ENCODE measurements at regions not wholly inside any gene's neighbourhood (a gene's known extent, or its start where the extent isn't known, plus 50 kb on each side); places are given as distances from the start of the nearest gene placed in this dataset.

DNA sequence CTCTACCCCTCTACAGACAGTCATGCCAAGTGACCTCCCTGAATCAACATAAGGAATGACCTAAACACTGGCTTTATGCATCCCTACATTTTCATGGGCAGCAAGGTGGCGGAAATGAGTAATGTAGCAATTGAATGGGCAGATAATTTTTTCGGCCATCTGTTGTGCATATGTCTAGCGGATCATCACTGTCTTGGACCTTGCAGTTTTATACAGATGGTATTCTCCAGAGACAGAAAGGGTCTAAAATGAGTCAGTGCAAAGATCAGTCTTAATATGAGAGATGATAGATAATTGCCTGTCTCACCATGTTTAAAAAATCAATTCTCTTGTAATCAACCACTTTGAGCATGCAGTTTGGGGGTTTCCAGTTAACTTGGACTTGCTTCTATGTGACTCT, 177.3 kb upstream of the DKK2 start:
- H3K27ac ChIP-seq: no peak overlapping the region
- TF ChIP-seq, protein P1, sequence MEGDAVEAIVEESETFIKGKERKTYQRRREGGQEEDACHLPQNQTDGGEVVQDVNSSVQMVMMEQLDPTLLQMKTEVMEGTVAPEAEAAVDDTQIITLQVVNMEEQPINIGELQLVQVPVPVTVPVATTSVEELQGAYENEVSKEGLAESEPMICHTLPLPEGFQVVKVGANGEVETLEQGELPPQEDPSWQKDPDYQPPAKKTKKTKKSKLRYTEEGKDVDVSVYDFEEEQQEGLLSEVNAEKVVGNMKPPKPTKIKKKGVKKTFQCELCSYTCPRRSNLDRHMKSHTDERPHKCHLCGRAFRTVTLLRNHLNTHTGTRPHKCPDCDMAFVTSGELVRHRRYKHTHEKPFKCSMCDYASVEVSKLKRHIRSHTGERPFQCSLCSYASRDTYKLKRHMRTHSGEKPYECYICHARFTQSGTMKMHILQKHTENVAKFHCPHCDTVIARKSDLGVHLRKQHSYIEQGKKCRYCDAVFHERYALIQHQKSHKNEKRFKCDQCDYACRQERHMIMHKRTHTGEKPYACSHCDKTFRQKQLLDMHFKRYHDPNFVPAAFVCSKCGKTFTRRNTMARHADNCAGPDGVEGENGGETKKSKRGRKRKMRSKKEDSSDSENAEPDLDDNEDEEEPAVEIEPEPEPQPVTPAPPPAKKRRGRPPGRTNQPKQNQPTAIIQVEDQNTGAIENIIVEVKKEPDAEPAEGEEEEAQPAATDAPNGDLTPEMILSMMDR (conservative IDR thresholded peaks at IDR 0.05): no peak

DNA sequence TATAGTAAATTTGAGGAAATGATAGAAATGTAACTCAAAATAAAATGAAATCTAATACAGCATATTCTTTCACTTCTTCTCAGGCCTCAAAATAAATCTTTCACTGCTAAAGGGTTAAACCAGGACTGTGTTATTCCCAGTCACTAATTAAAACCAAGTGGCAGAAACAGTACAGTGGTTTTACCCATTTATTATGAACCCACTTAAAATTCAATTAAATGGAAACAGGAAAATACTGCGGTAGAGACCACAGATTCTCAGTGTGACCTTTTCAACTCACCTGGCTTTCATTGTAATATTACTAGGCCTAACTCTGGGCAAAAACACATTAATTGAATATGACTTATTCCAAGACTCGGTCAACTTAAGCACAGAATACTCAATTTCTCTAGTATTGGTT, 176.5 kb upstream of the DKK2 start:
- TF ChIP-seq, protein P1 (conservative IDR thresholded peaks at IDR 0.05): no peak
- H3K27ac ChIP-seq: no peak overlapping the region

DNA sequence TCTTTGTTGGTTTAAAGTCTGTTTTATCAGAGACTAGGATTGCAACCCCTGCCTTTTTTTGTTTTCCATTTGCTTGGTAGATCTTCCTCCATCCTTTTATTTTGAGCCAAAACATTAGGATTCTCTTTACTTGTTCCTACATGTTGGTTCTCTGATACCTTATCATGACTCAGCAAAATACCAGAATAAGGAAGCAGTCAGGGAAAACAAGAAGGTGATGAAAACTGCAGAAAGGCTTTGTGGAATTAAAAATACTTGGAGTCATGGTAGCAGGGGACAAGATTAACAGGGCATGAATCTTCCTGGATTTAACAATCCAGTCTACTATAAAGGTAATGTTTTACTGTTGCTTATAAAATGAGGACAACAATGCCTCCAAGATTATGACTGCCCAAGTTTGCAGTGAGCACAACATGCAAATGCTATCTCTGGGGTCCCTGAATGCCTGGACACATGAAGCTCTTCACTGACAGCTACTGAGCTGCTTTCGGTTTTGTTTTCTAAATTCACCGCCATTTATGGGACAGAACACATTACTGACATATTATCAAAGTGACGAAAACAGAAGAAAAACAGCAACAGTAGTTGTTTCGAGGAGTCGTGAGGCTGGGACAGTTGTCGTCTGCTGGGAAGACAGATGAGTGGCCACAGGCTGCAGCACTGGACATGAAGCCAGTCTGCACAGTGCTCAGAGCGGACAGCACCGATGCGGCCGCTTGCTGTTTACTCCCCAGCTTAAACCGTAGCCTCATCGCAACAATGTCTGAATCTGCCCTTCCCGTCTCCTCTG, 174.5 kb upstream of the DKK2 start:
- TF ChIP-seq, protein P1 (conservative IDR thresholded peaks at IDR 0.05): no peak
- H3K27ac ChIP-seq: no peak overlapping the region

DNA sequence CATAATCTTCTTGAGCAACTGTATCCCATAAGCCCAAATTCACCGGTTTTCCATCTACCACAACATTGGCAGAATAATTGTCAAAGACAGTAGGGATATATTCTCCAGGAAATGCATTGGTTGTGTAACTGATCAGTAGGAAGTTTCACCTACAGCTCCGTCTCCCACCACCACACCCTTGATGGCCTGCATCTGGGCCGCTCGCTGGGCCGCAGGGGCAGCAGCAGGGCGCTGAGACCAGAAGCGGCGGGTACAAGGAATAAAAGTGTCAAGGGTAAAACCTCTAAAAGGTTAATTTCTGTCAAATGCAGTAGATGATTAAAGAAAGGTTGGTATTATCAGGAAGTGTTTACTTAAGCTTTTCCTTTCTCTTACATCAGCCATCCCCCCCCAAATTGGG, 167.6 kb upstream of the DKK2 start:
- TF ChIP-seq, protein P1 (conservative IDR thresholded peaks at IDR 0.05): no peak
- no peak overlapping the region for H3K27ac ChIP-seq

DNA sequence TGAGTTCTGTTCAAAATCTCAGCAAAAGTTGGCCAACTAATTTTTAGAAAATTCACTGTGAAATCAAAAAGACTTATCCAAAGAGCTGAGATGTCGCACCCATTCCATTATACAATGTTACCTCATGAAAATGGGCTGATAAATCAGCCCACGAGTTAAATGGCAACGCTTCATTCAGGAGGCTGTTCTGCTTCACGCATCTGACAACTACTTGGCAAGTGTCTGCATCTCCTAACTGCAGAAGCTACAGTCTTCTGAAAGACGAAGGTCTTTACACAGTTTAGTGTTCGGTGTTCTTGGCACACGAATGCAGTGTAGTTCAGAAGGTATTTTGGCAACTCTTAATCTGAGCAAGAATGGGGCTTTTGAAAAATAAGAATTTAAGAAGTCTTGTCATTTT, 166.6 kb upstream of the DKK2 start:
- TF ChIP-seq, protein P1 (conservative IDR thresholded peaks at IDR 0.05): no peak
- no peak overlapping the region for H3K27ac ChIP-seq

DNA sequence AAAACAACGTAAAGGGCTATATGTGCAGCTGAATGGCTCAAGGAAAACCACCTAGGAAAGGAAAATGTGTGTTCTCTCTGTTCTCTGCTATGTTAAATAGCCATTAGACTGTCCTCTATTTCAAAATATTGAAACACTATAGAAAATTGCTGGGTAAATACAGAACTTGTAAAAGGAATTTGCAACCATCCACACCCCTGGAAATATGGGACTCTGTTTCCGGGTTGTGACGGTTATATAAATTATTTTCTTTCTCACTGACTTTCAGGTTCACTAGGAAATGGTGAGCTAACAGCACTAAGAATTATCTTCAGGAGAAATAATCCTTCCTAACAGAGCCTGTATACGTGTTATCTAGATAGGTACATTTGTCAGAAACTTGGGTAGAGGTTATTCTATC, 161.0 kb upstream of the DKK2 start:
- TF ChIP-seq, protein P1 (conservative IDR thresholded peaks at IDR 0.05): no peak
- no peak overlapping the region for H3K27ac ChIP-seq

DNA sequence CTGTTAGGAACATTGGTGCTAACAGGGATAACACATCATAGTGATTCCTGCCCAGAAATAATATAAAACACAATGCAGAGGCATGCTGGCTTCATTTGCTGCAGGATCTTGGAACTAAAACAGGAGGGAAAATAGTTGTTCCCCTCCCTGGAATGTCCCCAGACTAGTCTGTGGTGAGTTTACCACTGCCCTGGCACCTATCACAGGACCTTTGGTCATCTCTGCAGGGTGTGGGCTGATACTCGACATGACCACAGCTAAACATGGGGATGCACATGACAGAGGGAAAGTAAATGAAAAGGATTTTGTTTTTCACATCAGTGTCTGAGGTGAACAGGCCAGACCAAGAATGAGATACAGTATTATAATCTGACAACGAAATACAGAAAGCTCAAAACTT, 160.2 kb upstream of the DKK2 start:
- H3K27ac ChIP-seq: no peak overlapping the region
- TF ChIP-seq, protein P1 (conservative IDR thresholded peaks at IDR 0.05): no peak
